Suprapubic skin (tissue), 4 donors: ENCODE measurements at regions not wholly inside any gene's neighbourhood (a gene's known extent, or its start where the extent isn't known, plus 50 kb on each side); places are given as distances from the start of the nearest gene placed in this dataset.

Source experiments
- DNase-seq, 2 donors: peaks; one replicate each; pipeline ENCODE4 v3.0.0-alpha.2; 2019; ENCODE audit warnings: low spot score in 2 of 2
- H3K27ac ChIP-seq: fragments of 200-600 bp; sonication (generic); one replicate; pipeline ENCODE4 v1.5.1; 2019
- H3K27me3 ChIP-seq: fragments of 200-600 bp; sonication (generic); one replicate; pipeline ENCODE4 v1.5.1; 2019
- H3K36me3 ChIP-seq: fragments of 200-600 bp; sonication (generic); one replicate; pipeline ENCODE4 v1.5.1; 2019
- H3K4me1 ChIP-seq: fragments of 200-600 bp; sonication (generic); one replicate; pipeline ENCODE4 v1.5.1; 2019
- H3K4me3 ChIP-seq: fragments of 200-600 bp; sonication (generic); one replicate; pipeline ENCODE4 v1.5.1; 2019; ENCODE audit warnings: mild to moderate bottlenecking
- H3K9me3 ChIP-seq: fragments of 200-600 bp; sonication (generic); one replicate; pipeline ENCODE4 v1.5.1; 2019
- EP300 ChIP-seq: sonication (generic); formaldehyde crosslinking; IDR thresholded peaks from one replicate; pipeline ENCODE4 v1.6.1; 2017; ENCODE audit warnings: antibody characterized with exemption
- POLR2A ChIP-seq, 2 donors: fragments of 450-650 bp; IDR thresholded peaks; one replicate each; pipeline ENCODE4 v1.6.1; 2017; ENCODE audit warnings: antibody characterized with exemption in 2 of 2, mild to moderate bottlenecking in 2 of 2, moderate library complexity in 2 of 2
- POLR2AphosphoS5 ChIP-seq, 3 donors: sonication (generic); formaldehyde crosslinking; IDR thresholded peaks; one replicate each; pipeline ENCODE4 v1.6.1; 2017; ENCODE audit warnings: antibody characterized with exemption in 3 of 3
- WGBS: methylation state at CpG from one replicate; pipeline ENCODE4 v1.1.5; 2018; 5-methylcytosine and 5-hydroxymethylcytosine counted together
- TF ChIP-seq, protein P1 (sequence below), 2 donors: fragments of 200-600 bp in 1 of 2; fragments of 450-650 bp in 1 of 2; sonication (generic) in 1 of 2; IDR thresholded peaks; one replicate each; pipeline ENCODE4 v1.5.1; 2016 to 2019; ENCODE audit warnings: antibody characterized with exemption in 2 of 2, mild to moderate bottlenecking in 1 of 2, moderate library complexity in 1 of 2

DNA sequence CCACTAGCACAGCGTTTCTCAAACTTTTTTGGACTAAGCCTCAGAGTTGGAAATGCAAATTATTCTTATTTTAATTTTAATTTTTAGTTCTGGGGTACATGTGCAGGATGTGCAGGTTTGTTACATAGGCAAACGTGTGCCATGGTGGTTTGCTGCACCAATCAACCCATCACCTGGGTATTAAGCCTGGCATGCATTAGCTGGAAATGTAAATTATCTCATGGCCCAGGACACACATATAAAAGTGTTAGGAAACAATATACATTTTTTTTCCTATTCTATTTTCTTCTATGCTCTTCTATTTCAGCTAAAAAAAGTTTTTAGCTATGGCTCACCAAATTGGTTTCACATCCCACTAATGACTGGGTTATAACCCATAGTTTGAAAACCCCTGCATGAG is 73.3 kb upstream of the LRIG1 start:
- no peak for DNase-seq
- H3K9me3 ChIP-seq, result no peaks in the 10 kb centered on the region
- H3K27me3 ChIP-seq, result no peaks in the 10 kb centered on the region
- no peak overlapping the region for H3K4me3 ChIP-seq
- 87% methylated on average over 2 of the region's 2 CpGs for WGBS
- H3K36me3 ChIP-seq, result no peaks in the 10 kb centered on the region
- no peak for TF ChIP-seq POLR2AphosphoS5 (IDR thresholded peaks at IDR 0.05)
- TF ChIP-seq POLR2A (IDR thresholded peaks at IDR 0.05), result no peak
- H3K27ac ChIP-seq, result no peak overlapping the region
- H3K4me1 ChIP-seq, result no peaks in the 10 kb centered on the region

DNA sequence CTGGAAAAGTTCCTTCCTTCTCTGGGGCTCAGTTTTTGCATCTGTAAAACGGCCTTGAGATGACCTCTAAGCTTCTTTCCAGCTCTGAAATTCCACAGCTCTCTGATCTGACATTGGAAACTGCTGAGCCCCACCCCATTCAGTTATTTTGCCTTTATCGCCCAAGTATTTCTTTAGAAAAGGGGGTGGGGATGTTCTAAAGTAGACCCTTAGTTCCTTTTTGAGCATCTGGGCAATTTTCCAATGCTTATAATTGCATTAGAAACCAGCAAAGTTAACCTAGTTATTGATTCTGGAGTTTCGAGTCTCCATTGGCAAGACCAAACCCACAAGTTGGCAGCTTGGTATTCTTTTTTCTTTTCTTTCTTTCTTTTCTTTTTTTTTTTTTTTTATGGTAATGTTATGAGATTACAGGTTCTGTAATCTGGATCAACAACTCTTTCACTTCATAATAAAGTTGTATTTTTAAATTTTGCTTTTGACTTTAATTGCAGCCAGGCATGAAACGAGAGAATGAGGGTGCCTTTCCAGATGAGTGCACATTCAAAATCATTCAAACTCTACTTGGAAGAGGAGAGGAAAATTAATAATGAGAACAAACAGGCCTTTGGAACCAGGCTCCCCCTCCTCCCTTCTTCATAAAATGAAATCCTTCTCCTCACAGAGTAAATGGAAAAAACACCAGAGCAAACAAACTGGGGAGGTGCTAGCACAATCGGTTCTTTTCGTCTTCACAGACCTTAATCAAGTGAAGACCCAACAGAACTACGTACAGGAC is 76.8 kb upstream of the LRIG1 start:
- no peaks in the 10 kb centered on the region for H3K36me3 ChIP-seq
- WGBS, result 49% methylated on average over 7 of the region's 7 CpGs
- no peak for TF ChIP-seq EP300
- no peak for TF ChIP-seq POLR2AphosphoS5 (IDR thresholded peaks at IDR 0.05)
- TF ChIP-seq, protein P1, sequence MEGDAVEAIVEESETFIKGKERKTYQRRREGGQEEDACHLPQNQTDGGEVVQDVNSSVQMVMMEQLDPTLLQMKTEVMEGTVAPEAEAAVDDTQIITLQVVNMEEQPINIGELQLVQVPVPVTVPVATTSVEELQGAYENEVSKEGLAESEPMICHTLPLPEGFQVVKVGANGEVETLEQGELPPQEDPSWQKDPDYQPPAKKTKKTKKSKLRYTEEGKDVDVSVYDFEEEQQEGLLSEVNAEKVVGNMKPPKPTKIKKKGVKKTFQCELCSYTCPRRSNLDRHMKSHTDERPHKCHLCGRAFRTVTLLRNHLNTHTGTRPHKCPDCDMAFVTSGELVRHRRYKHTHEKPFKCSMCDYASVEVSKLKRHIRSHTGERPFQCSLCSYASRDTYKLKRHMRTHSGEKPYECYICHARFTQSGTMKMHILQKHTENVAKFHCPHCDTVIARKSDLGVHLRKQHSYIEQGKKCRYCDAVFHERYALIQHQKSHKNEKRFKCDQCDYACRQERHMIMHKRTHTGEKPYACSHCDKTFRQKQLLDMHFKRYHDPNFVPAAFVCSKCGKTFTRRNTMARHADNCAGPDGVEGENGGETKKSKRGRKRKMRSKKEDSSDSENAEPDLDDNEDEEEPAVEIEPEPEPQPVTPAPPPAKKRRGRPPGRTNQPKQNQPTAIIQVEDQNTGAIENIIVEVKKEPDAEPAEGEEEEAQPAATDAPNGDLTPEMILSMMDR (IDR thresholded peaks at IDR 0.05), result no peak
- TF ChIP-seq POLR2A (IDR thresholded peaks at IDR 0.05), result no peak
- no peak for DNase-seq
- no peak overlapping the region for H3K4me3 ChIP-seq
- no peak overlapping the region for H3K27ac ChIP-seq
- H3K4me1 ChIP-seq, result no peaks in the 10 kb centered on the region
- H3K9me3 ChIP-seq, result no peaks in the 10 kb centered on the region
- H3K27me3 ChIP-seq, result no peaks in the 10 kb centered on the region

DNA sequence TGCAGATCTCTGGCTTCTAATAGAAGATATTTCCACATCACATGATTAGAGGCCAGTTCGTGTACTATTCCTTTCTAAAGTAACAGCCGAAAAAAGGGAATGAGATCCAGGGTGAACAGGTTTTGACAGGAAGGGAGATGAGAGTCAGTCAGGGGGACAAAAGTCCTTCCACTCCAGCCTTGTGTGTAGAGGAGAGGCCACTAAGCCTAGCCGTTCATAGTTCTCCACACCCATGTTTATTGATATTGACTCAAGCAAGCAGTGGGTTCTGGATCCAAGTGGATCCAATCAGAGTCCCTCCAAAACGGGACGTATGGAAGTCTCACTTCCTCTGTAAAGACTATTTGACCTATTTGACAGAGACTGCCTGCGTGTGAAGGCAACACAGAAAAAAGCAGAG is 80.4 kb upstream of the LRIG1 start:
- 57% methylated on average over 6 of the region's 6 CpGs for WGBS
- DNase-seq, result no peak
- no peak overlapping the region for H3K27ac ChIP-seq
- H3K4me3 ChIP-seq, result no peak overlapping the region
- H3K27me3 ChIP-seq, result no peaks in the 10 kb centered on the region
- H3K9me3 ChIP-seq, result no peaks in the 10 kb centered on the region
- H3K36me3 ChIP-seq, result no peaks in the 10 kb centered on the region
- peaks cover 8% of the 10 kb centered on the region for H3K4me1 ChIP-seq
- TF ChIP-seq POLR2A (IDR thresholded peaks at IDR 0.05) (no peak), POLR2AphosphoS5 (IDR thresholded peaks at IDR 0.05) (no peak), EP300 (no peak)
- TF ChIP-seq, protein P1 (IDR thresholded peaks at IDR 0.05), result no peak

DNA sequence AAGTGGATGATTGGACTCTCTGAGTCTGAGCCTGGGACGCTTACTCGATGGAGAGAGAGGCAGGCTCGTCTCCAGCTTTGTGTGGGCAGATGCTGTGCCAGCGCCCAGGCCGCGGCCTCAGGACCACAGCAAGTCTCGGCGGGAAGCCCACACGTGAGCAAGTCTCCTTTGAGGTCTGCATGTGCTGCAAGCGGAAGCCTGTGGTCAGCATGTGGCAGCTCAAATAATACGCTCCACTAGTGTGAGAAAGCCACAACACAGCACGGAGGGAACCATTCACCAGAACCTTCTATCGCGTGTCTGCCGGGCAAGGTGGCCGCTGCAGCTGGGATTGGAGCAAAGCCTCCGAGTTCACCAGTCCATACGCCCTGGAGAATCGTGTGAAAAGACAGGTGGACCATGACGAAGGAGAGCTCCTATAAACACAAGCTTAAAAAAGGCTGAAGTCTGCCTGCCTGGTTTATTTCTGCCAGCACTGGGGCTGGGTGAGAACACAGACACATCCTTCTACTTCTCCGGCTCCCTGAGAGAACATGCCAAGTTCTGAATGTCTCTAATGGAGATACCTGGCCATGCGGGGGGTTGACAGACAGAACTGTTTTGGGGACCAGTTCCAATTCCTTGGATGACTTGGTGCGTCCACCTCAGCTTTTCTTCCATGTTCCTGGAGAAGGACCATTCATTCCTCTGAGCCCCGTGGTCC is 82.0 kb upstream of the LRIG1 start:
- no peak for TF ChIP-seq POLR2AphosphoS5 (IDR thresholded peaks at IDR 0.05)
- no peak for TF ChIP-seq POLR2A (IDR thresholded peaks at IDR 0.05)
- TF ChIP-seq EP300, result no peak
- TF ChIP-seq, protein P1 (IDR thresholded peaks at IDR 0.05), result no peak
- Histone ChIP-seq H3K4me1 (peaks cover 8% of the 10 kb centered on the region), H3K27me3 (no peaks in the 10 kb centered on the region), H3K9me3 (no peaks in the 10 kb centered on the region), H3K4me3 (no peak overlapping the region), H3K36me3 (no peaks in the 10 kb centered on the region), H3K27ac (no peak overlapping the region)
- DNase-seq, result no peak
- WGBS, result 74% methylated on average over 15 of the region's 24 CpGs

DNA sequence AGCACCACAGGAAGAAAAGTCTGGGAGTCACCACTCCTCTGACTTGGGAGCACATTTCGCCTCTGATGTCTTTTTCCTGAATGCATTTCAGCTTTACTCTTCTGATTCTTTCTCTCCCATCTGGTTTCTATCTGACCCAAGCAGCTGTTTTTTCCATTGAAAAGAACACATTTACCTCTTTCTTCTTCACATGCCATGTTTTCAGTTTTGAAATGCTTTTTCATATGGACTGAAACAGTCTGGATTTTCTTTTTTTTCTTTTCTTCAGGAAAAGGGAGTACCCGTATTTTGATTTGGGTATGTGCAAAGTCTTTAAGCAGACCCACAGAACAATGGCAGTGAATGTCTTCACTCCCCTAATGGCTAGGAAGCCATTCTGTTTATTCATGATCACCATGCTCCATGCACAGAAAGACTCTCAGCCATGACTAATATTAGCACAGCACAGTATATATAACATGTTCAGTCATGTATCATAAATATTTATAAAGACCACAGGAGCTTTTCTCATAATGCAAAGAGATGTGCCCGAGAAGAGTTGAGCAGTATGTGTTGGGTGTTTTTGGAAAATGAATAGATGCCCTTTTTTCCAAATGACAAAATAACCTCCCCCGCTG is 82.7 kb upstream of the LRIG1 start:
- TF ChIP-seq EP300 (no peak), POLR2AphosphoS5 (IDR thresholded peaks at IDR 0.05) (no peak)
- TF ChIP-seq, protein P1 (IDR thresholded peaks at IDR 0.05), result no peak
- peaks cover 8% of the 10 kb centered on the region for H3K4me1 ChIP-seq
- no peaks in the 10 kb centered on the region for H3K27me3 ChIP-seq
- no peak for DNase-seq
- no peaks in the 10 kb centered on the region for H3K9me3 ChIP-seq
- no peak overlapping the region for H3K27ac ChIP-seq
- no peaks in the 10 kb centered on the region for H3K36me3 ChIP-seq
- no peak overlapping the region for H3K4me3 ChIP-seq
- 79% methylated on average over 4 of the region's 4 CpGs for WGBS
